ENCODE measurements at regions not wholly inside any gene's neighbourhood (a gene's known extent, or its start where the extent isn't known, plus 50 kb on each side); places are given as distances from the start of the nearest gene placed in this dataset.

DNA sequence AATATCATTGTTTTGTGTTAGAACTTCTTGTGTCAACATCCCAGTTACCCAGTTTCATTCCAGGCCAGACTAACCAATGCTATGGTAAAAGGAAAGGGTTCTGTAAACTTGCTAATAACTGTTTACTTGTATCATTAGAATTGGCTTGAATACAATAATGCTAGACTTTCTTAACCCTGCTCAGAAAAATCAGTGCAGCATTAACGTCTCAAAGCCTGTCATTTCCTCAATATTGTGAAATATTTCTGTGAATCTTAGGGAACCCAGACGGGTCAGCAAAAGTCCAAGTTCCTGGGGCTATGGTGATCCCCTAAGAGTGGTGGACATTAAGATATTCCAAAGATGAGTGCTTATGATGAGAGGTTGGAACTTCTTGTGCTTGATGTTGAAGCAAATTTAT lies 541.2 kb upstream of the MAGEB18 start:
- no peaks in the 10 kb centered on the region for H3K27me3 Mint-ChIP-seq (ENCODE audit: low read depth, poor library complexity)
- no peak overlapping the region for H3K4me3 Mint-ChIP-seq
- H3K27ac Mint-ChIP-seq = no peak overlapping the region
- DNase-seq = no peak
- H3K36me3 Mint-ChIP-seq (ENCODE audit: low read depth) = no peaks in the 10 kb centered on the region
- no peaks in the 10 kb centered on the region for H3K4me1 Mint-ChIP-seq
- peaks cover 26% of the 10 kb centered on the region for H3K9me3 Mint-ChIP-seq
- TF ChIP-seq, protein P1, sequence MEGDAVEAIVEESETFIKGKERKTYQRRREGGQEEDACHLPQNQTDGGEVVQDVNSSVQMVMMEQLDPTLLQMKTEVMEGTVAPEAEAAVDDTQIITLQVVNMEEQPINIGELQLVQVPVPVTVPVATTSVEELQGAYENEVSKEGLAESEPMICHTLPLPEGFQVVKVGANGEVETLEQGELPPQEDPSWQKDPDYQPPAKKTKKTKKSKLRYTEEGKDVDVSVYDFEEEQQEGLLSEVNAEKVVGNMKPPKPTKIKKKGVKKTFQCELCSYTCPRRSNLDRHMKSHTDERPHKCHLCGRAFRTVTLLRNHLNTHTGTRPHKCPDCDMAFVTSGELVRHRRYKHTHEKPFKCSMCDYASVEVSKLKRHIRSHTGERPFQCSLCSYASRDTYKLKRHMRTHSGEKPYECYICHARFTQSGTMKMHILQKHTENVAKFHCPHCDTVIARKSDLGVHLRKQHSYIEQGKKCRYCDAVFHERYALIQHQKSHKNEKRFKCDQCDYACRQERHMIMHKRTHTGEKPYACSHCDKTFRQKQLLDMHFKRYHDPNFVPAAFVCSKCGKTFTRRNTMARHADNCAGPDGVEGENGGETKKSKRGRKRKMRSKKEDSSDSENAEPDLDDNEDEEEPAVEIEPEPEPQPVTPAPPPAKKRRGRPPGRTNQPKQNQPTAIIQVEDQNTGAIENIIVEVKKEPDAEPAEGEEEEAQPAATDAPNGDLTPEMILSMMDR (IDR thresholded peaks at IDR 0.05) = no peak

DNA sequence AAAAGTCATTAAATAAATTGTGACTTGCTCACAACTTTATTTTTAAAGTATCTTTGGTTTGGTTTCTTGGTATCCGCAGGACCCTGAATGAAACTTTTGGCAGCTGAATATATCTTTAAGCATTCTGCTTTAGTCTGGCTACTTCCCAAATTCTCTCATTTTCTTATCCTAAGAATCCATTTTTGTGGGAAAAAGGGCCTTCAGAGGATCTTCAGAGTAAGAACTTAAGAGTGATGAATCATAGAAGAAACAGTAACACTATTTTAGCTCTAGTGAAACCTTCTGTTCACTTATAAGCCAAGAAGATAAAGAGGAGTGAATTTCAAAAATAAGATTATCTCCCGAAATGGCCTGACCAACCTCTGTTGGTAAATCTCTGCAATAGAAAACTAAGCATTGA lies 540.6 kb upstream of the MAGEB18 start:
- no peaks in the 10 kb centered on the region for H3K27me3 Mint-ChIP-seq (ENCODE audit: low read depth, poor library complexity)
- H3K9me3 Mint-ChIP-seq = peaks cover 30% of the 10 kb centered on the region
- TF ChIP-seq, protein P1 (IDR thresholded peaks at IDR 0.05) = no peak
- no peaks in the 10 kb centered on the region for H3K4me1 Mint-ChIP-seq
- no peaks in the 10 kb centered on the region for H3K36me3 Mint-ChIP-seq (ENCODE audit: low read depth)
- no peak for DNase-seq
- H3K4me3 Mint-ChIP-seq = no peak overlapping the region
- no peak overlapping the region for H3K27ac Mint-ChIP-seq

DNA sequence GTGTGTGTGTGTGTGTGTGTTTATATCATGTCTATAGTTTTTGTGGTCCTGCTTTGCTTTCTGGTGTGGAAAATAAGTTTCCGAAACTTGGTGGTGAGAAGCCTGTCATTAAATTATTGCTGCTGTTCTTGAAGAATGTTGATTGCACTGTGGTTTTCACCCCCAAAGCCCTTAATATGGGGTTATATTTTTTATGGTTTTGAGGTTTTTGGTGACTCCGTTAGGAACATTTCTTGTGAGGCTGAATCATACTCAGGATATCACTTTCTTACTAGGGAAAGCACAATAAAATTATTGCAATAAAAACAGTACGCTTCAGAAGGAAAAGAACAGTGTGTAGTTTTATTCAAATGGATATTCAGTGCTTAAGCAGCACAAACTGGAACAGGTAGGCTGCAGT lies 539.1 kb upstream of the MAGEB18 start:
- H3K4me3 Mint-ChIP-seq = no peak overlapping the region
- H3K36me3 Mint-ChIP-seq (ENCODE audit: low read depth) = no peaks in the 10 kb centered on the region
- no peaks in the 10 kb centered on the region for H3K27me3 Mint-ChIP-seq (ENCODE audit: low read depth, poor library complexity)
- no peak for DNase-seq
- no peaks in the 10 kb centered on the region for H3K4me1 Mint-ChIP-seq
- TF ChIP-seq, protein P1 (IDR thresholded peaks at IDR 0.05) = no peak
- H3K27ac Mint-ChIP-seq = no peak overlapping the region
- peaks cover 40% of the 10 kb centered on the region for H3K9me3 Mint-ChIP-seq

DNA sequence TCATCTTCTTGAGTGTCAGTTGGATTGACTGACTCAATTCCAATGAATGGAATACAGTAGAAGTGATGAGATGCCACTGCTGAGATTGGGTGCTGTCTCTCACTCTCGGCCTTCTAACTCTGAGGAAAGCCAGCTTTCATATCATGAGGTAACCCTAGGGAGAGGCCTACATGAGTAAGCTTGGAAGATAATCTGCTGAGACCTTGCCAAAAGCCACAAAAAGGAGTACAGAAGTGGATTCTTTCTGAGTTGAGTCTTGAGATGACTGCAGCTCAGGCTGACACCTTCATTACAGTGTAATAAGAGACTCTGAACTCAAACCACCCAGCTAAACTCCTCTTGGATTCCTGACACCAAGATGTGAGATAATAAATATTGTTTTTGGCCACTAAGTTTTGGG lies 537.4 kb upstream of the MAGEB18 start:
- H3K27me3 Mint-ChIP-seq (ENCODE audit: low read depth, poor library complexity) = peaks cover 3% of the 10 kb centered on the region
- no peak overlapping the region for H3K27ac Mint-ChIP-seq
- no peak for DNase-seq
- H3K9me3 Mint-ChIP-seq = peaks cover 53% of the 10 kb centered on the region
- no peaks in the 10 kb centered on the region for H3K36me3 Mint-ChIP-seq (ENCODE audit: low read depth)
- TF ChIP-seq, protein P1 (IDR thresholded peaks at IDR 0.05) = no peak
- H3K4me3 Mint-ChIP-seq = no peak overlapping the region
- H3K4me1 Mint-ChIP-seq = no peaks in the 10 kb centered on the region

DNA sequence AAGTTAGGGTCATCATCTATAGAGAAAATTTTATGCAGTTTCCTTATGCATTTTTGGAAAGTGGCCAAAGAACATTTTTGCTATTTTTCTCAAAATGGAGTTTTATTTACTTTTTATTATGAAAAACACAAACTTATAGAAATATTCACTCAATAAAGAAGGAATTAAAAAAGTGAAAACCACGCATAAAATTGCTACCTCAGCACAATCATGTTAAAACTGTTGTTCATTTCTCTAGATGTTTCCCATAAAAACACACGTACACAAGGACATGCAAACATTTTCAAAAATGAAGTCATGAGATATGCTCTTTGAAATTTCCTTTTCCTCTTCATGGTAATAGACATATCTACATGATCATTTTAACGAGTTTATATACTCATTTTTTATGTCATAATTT lies 536.8 kb upstream of the MAGEB18 start:
- TF ChIP-seq, protein P1 (IDR thresholded peaks at IDR 0.05) = no peak
- Mint-ChIP-seq H3K9me3 (peaks cover 53% of the 10 kb centered on the region), H3K4me3 (no peak overlapping the region), H3K27ac (no peak overlapping the region), H3K4me1 (no peaks in the 10 kb centered on the region), H3K36me3 (ENCODE audit: low read depth) (no peaks in the 10 kb centered on the region), H3K27me3 (ENCODE audit: low read depth, poor library complexity) (peaks cover 5% of the 10 kb centered on the region)
- no peak for DNase-seq

DNA sequence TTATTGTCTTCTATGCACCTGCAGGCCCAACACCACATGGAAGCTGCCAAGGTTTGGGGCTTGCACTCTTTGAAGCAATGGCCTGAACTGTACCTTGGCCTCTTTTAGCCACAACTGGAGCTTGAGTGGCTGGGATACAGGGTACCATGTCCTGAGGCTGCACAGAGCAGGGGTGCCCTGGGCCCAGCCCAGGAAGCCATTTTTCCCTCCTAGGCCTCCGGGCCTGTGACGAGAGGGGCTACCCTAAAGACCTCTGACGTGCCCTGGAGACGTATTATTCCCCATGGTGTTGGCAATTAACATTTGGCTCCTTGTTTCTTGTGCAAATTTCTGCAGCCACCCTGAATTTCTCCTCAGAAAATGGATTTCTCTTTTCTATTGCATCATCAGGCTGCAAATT lies 519.9 kb upstream of the MAGEB18 start:
- no peak overlapping the region for H3K27ac Mint-ChIP-seq
- TF ChIP-seq, protein P1 (IDR thresholded peaks at IDR 0.05) = no peak
- no peaks in the 10 kb centered on the region for H3K4me1 Mint-ChIP-seq
- H3K27me3 Mint-ChIP-seq (ENCODE audit: low read depth, poor library complexity) = no peaks in the 10 kb centered on the region
- no peaks in the 10 kb centered on the region for H3K36me3 Mint-ChIP-seq (ENCODE audit: low read depth)
- no peak for DNase-seq
- peaks cover 31% of the 10 kb centered on the region for H3K9me3 Mint-ChIP-seq
- no peak overlapping the region for H3K4me3 Mint-ChIP-seq

Data from nephron progenitor cell (in vitro differentiated cells).